GM12892 (cell line): ENCODE measurements at regions not wholly inside any gene's neighbourhood (a gene's known extent, or its start where the extent isn't known, plus 50 kb on each side); places are given as distances from the start of the nearest gene placed in this dataset.

ENCODE experiments used
- POLR2A ChIP-seq: IDR thresholded peaks from 2 replicates; pipeline ENCODE4 v1.6.1; 2011; ENCODE audit warnings: low read depth, low read length, control low read depth
- POLR2AphosphoS5 ChIP-seq: IDR thresholded peaks from 2 replicates; pipeline ENCODE4 v1.6.1; 2011; ENCODE audit warnings: low read depth, low read length, control low read depth
- TAF1 ChIP-seq: IDR thresholded peaks from 2 replicates; pipeline ENCODE4 v1.6.1; 2011; ENCODE audit warnings: low read depth, mild to moderate bottlenecking, control low read depth, low read length, borderline replicate concordance

- TF ChIP-seq POLR2A: no peak
- no peak for TF ChIP-seq POLR2AphosphoS5
- TF ChIP-seq TAF1: no peak
Observed at GRCh38 chr14:28983279-28983678, 216.7 kb downstream of the FOXG1 start.
